Smooth muscle cell (in vitro differentiated cells): ENCODE measurements at regions not wholly inside any gene's neighbourhood (a gene's known extent, or its start where the extent isn't known, plus 50 kb on each side); places are given as distances from the start of the nearest gene placed in this dataset.

Experiments
- DNase-seq: peaks from one replicate; lab custom pipeline; 2025; ENCODE audit not compliant: unreplicated experiment; lab: John Stamatoyannopoulos, UW
- H2AFZ ChIP-seq: fragments of 200-600 bp; sonication (generic); 2 replicates; pipeline ENCODE4 v1.6.0; 2016; ENCODE audit warnings: antibody characterized with exemption, low read depth, mild to moderate bottlenecking
- H3F3A ChIP-seq: fragments of 200-600 bp; sonication (generic); 2 replicates; pipeline ENCODE4 v1.6.0; 2017; ENCODE audit warnings: antibody characterized with exemption, low read depth
- H3K27ac ChIP-seq: fragments of 200-600 bp; sonication (generic); 2 replicates; pipeline ENCODE4 v1.5.1; 2016; ENCODE audit warnings: low read depth, mild to moderate bottlenecking
- H3K27me3 ChIP-seq: fragments of 200-600 bp; sonication (generic); 2 replicates; pipeline ENCODE4 v1.6.1; 2016; ENCODE audit warnings: low read depth, mild to moderate bottlenecking
- H3K36me3 ChIP-seq: fragments of 200-600 bp; sonication (generic); 2 replicates; pipeline ENCODE4 v1.5.1; 2016; ENCODE audit warnings: low read depth
- H3K4me1 ChIP-seq: fragments of 200-600 bp; sonication (generic); 2 replicates; pipeline ENCODE4 v1.5.1; 2016; ENCODE audit warnings: low read depth
- H3K4me2 ChIP-seq: fragments of 200-600 bp; sonication (generic); 2 replicates; pipeline ENCODE4 v1.6.0; 2016; ENCODE audit warnings: mild to moderate bottlenecking
- H3K4me3 ChIP-seq: fragments of 200-600 bp; sonication (generic); 2 replicates; pipeline ENCODE4 v1.5.1; 2016; ENCODE audit warnings: mild to moderate bottlenecking
- H3K79me2 ChIP-seq: fragments of 200-600 bp; sonication (generic); 2 replicates; pipeline ENCODE4 v1.6.0; 2016; ENCODE audit warnings: low read depth, mild to moderate bottlenecking
- H3K9ac ChIP-seq: fragments of 200-600 bp; sonication (generic); 2 replicates; pipeline ENCODE4 v1.6.0; 2016; ENCODE audit warnings: low read depth
- H3K9me3 ChIP-seq: fragments of 200-600 bp; sonication (generic); replicated peaks from 2 replicates; pipeline ENCODE4 v1.5.1; 2016; ENCODE audit warnings: low read depth
- H4K20me1 ChIP-seq: fragments of 200-600 bp; sonication (generic); 2 replicates; pipeline ENCODE4 v1.6.0; 2016; ENCODE audit warnings: low read depth
- WGBS: methylation state at CpG from one replicate; pipeline ENCODE4 v1.1.7; 2016; ENCODE audit warnings: low lambda C conversion rate; 5-methylcytosine and 5-hydroxymethylcytosine counted together
- TF ChIP-seq, protein P1 (sequence below): fragments of 200-600 bp; sonication (generic); IDR thresholded peaks from 2 replicates; pipeline ENCODE4 v1.5.1; 2017; ENCODE audit warnings: borderline replicate concordance, mild to moderate bottlenecking, antibody characterized with exemption; ENCODE audit not compliant: insufficient read depth, poor library complexity, severe bottlenecking

DNA sequence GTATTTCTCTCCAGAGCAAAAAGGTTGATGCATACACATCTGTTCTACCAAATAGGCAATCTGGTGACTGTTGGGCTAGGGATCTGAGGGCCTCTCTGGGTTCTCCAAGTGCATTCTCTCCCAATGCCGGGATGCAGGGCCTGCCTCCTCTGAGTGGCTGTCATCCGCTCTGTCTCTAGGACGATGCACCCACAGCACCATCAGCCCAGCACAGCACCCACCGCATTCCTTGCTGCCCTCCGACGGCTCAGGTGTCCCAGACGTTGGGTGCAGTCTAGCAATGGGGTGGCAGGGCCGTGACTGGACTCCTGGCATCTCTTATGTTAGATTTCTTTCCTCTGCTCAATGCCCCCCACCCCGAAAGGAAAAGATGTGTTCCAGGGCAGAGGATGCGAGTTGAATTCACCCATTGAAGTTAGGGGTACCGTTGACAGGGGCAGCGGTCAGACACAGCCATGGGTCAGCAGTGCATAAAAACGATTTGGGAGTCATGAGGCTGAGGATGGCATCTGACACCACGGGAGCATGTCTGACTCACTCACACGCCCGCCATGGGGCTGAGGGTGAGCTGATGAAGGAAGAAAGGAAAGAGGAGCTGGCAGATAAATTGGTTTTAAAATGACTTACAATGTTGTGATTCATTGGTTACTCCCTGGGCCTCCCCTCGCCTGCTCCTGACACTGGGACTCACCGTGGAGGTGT, 93.2 kb upstream of the C14orf180 start:
- Histone ChIP-seq H3K27ac (no peak overlapping the region), H3K9me3 (no peaks in the 10 kb centered on the region), H3K4me2 (no peak overlapping the region), H3F3A (no peaks in the 10 kb centered on the region), H3K27me3 (no peaks in the 10 kb centered on the region), H3K79me2 (no peaks in the 10 kb centered on the region), H4K20me1 (no peaks in the 10 kb centered on the region), H3K9ac (no peak overlapping the region), H3K4me1 (no peaks in the 10 kb centered on the region), H2AFZ (no peak overlapping the region), H3K4me3 (no peak overlapping the region), H3K36me3 (no peaks in the 10 kb centered on the region)
- DNase-seq: no peak
- TF ChIP-seq, protein P1, sequence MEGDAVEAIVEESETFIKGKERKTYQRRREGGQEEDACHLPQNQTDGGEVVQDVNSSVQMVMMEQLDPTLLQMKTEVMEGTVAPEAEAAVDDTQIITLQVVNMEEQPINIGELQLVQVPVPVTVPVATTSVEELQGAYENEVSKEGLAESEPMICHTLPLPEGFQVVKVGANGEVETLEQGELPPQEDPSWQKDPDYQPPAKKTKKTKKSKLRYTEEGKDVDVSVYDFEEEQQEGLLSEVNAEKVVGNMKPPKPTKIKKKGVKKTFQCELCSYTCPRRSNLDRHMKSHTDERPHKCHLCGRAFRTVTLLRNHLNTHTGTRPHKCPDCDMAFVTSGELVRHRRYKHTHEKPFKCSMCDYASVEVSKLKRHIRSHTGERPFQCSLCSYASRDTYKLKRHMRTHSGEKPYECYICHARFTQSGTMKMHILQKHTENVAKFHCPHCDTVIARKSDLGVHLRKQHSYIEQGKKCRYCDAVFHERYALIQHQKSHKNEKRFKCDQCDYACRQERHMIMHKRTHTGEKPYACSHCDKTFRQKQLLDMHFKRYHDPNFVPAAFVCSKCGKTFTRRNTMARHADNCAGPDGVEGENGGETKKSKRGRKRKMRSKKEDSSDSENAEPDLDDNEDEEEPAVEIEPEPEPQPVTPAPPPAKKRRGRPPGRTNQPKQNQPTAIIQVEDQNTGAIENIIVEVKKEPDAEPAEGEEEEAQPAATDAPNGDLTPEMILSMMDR: no peak
- WGBS: 89% methylated on average over 18 of the region's 18 CpGs

DNA sequence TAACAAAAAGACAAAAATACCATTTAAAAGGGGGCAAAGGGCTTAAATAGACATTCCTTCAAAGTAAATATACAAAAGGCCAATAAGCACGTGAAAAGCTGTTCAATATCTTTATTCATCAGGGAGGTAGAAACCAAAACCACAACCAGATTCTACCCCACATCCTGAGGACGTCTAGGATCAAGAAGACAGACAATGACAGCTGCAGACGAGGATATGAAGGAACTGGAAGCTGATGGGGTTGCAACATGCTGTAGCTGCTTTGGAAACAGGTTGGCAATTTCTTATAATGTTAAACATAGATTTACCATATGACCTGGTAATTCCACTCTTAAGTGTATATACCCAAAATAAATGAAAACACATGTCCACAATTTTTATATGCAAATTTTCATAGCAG, 85.1 kb upstream of the C14orf180 start:
- WGBS: 69% methylated on average over 3 of the region's 3 CpGs

DNA sequence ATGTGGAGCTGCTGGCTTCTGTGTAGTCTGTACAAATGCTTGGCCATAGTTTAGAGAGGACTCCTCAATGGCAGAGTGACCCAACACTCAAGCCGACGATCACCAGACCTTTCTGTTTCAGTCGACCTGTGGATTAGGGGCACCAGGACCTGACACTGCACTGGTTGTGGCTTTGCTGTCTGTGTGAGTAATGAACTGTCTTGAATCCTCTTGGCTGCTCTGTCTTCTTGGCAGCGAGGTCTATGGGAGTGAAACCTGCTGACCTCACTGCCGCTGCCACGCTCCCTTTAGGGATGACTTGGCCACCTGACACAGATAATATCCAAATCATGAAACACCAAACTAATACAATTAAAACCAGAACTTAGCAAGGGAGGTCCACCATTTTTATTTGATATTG, 83.5 kb upstream of the C14orf180 start:
- no peaks in the 10 kb centered on the region for H3K36me3 ChIP-seq
- no peaks in the 10 kb centered on the region for H3K79me2 ChIP-seq
- no peak overlapping the region for H2AFZ ChIP-seq
- peaks cover 11% of the 10 kb centered on the region for H3K27me3 ChIP-seq
- no peaks in the 10 kb centered on the region for H3K4me1 ChIP-seq
- no peak overlapping the region for H3K4me3 ChIP-seq
- no peak for DNase-seq
- no peaks in the 10 kb centered on the region for H4K20me1 ChIP-seq
- TF ChIP-seq, protein P1: no peak
- H3K4me2 ChIP-seq: no peak overlapping the region
- H3F3A ChIP-seq: no peaks in the 10 kb centered on the region
- H3K9ac ChIP-seq: no peak overlapping the region
- H3K9me3 ChIP-seq: no peaks in the 10 kb centered on the region
- WGBS: 85% methylated on average over 6 of the region's 6 CpGs
- H3K27ac ChIP-seq: no peak overlapping the region

More for the DNA sequence above, 85.1 kb upstream of the C14orf180 start:
- peaks cover 6% of the 10 kb centered on the region for H3K27me3 ChIP-seq
- H3K4me1 ChIP-seq: no peaks in the 10 kb centered on the region
- no peaks in the 10 kb centered on the region for H3K79me2 ChIP-seq
- H3K9ac ChIP-seq: no peak overlapping the region
- H3F3A ChIP-seq: no peaks in the 10 kb centered on the region
- TF ChIP-seq, protein P1: no peak
- no peak overlapping the region for H3K27ac ChIP-seq
- no peaks in the 10 kb centered on the region for H3K36me3 ChIP-seq
- no peak overlapping the region for H2AFZ ChIP-seq
- no peak overlapping the region for H3K4me3 ChIP-seq
- no peak for DNase-seq
- no peaks in the 10 kb centered on the region for H4K20me1 ChIP-seq
- no peak overlapping the region for H3K4me2 ChIP-seq
- no peaks in the 10 kb centered on the region for H3K9me3 ChIP-seq
